OCI-LY7 (cell line): ENCODE measurements at regions not wholly inside any gene's neighbourhood (a gene's known extent, or its start where the extent isn't known, plus 50 kb on each side); places are given as distances from the start of the nearest gene placed in this dataset.

Source experiments
- BruUV-seq: library from RNA; stranded (reverse); fragments of 400-500 nt; replicated peaks from 2 replicates; lab custom pipeline; 2021; lab: Mats Ljungman, UMichigan
- CTCF ChIA-PET: fragments of 300-600 bp; sonication (Branson Sonifier 250); formaldehyde crosslinking; loops from one replicate; lab custom pipeline; 2022; ENCODE audit warnings: antibody characterized with exemption; ENCODE audit not compliant: unreplicated experiment; lab: Charles Lee
- POLR2A ChIA-PET: fragments of 300-600 bp; sonication (Branson Sonifier 250); formaldehyde crosslinking; loops from one replicate; lab custom pipeline; 2022; ENCODE audit warnings: antibody characterized with exemption; lab: Charles Lee
- DNase-seq: peaks from one replicate; pipeline ENCODE4 v3.0.0-alpha.2; 2015; ENCODE audit warnings: low spot score
- H2AFZ ChIP-seq: fragments of 200-600 bp; sonication (generic), shearing (Covaris generic); 2 replicates; pipeline ENCODE4 v1.6.1; 2014; ENCODE audit warnings: mild to moderate bottlenecking, antibody characterized with exemption, low read length, moderate library complexity
- H3K27ac ChIP-seq: fragments of 200-600 bp; sonication (generic); 2 replicates; pipeline ENCODE4 v1.5.1; 2014; ENCODE audit warnings: mixed run types, low read depth, mild to moderate bottlenecking, moderate library complexity, low read length, inconsistent platforms; ENCODE audit not compliant: poor library complexity, severe bottlenecking
- H3K36me3 ChIP-seq: fragments of 200-600 bp; sonication (generic); 2 replicates; pipeline ENCODE4 v1.6.1; 2014; ENCODE audit warnings: mild to moderate bottlenecking, antibody characterized with exemption, low read length, moderate library complexity, mixed read lengths; ENCODE audit not compliant: insufficient read depth
- H3K4me1 ChIP-seq: fragments of 200-600 bp; sonication (generic); 2 replicates; pipeline ENCODE4 v1.5.1; 2014; ENCODE audit warnings: mild to moderate bottlenecking, low read length; ENCODE audit not compliant: insufficient read depth, poor library complexity, severe bottlenecking
- H3K4me2 ChIP-seq: fragments of 200-600 bp; sonication (generic); 2 replicates; pipeline ENCODE4 v1.6.1; 2014; ENCODE audit warnings: mild to moderate bottlenecking, low read length
- H3K4me3 ChIP-seq: fragments of 200-600 bp; sonication (generic); 2 replicates; pipeline ENCODE4 v1.5.1; 2014; ENCODE audit warnings: mild to moderate bottlenecking, low read depth, low read length; ENCODE audit not compliant: poor library complexity, severe bottlenecking
- H3K79me2 ChIP-seq: fragments of 200-600 bp; sonication (generic); 2 replicates; pipeline ENCODE4 v1.6.1; 2016; ENCODE audit warnings: low read depth, mild to moderate bottlenecking, low read length, moderate library complexity, mixed read lengths; ENCODE audit not compliant: insufficient read depth
- H3K9me2 ChIP-seq: fragments of 200-600 bp; sonication (generic); 2 replicates; pipeline ENCODE4 v1.6.1; 2016; ENCODE audit warnings: mild to moderate bottlenecking, low read length, mixed read lengths; ENCODE audit not compliant: insufficient read depth
- H3K9me3 ChIP-seq: fragments of 200-600 bp; sonication (generic); 2 replicates; pipeline ENCODE4 v1.6.1; 2014; ENCODE audit warnings: mild to moderate bottlenecking, mixed run types, low read length, mixed read lengths
- H4K20me1 ChIP-seq: fragments of 200-600 bp; sonication (generic); 2 replicates; pipeline ENCODE4 v1.6.1; 2014; ENCODE audit warnings: mild to moderate bottlenecking, antibody characterized with exemption, low read length, moderate library complexity, mixed read lengths; ENCODE audit not compliant: insufficient read depth
- EZH2phosphoT487 ChIP-seq: fragments of 200-600 bp; sonication (generic); IDR thresholded peaks from 2 replicates; pipeline ENCODE4 v1.6.1; 2018; ENCODE audit warnings: low read depth, borderline replicate concordance, mild to moderate bottlenecking, mixed run types, antibody characterized with exemption, low read length, moderate library complexity, mixed read lengths
- intact Hi-C: fragments of 100-400 bp; cut with micrococcal nuclease; formaldehyde crosslinking; loops from one replicate; pipeline ENCODE4 v1.10.0; 2022; ENCODE audit not compliant: unreplicated experiment
- TF ChIP-seq, protein P1 (sequence below): fragments of 200-600 bp; sonication (generic); conservative IDR thresholded peaks from 2 replicates; pipeline ENCODE4 v1.5.1; 2014; ENCODE audit warnings: mild to moderate bottlenecking, antibody characterized with exemption, low read length, moderate library complexity, mixed read lengths

DNA sequence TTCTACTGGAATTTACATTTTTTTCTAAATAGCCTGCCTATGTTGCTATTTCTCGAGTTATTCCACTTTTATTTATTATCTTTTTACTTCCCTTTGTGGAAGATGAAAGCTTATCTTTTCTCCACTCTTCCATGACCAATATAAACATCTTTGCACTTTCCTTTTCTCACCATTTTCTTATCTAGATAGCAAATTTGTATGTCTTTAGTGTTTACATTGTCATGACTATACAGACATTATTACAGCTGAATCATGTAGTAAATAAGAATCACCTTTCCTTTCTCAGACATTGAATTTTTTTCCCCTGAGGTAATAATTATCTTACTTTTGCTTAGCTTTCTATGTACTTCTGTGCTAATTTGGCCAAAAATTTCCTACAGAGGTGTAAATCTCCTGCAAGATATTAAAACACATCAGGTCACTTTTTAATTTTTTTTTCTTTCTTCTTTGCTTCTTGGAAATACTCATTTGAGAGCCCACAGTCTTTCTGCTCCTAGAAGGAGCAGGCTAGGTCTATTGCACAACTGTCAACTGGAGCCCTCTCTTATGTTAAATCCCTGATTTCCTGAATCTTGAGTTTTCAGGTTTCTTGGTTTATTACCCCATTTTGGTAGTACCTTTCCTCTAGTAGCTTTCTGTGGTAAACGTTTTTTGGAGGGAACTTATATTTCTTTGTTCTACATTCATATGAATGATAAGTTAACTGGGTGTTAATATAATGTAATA lies 109.0 kb upstream of the ATP2B1 start:
- Histone ChIP-seq H3K79me2 (no peaks in the 10 kb centered on the region), H3K4me3 (no peak overlapping the region), H3K27ac (no peak overlapping the region), H3K9me2 (no peaks in the 10 kb centered on the region), H4K20me1 (no peaks in the 10 kb centered on the region), H3K4me2 (no peak overlapping the region), H2AFZ (no peak overlapping the region), H3K4me1 (peaks cover 9% of the 10 kb centered on the region), H3K36me3 (no peaks in the 10 kb centered on the region), H3K9me3 (0 out of 2 replicates have a peak, but pooled peaks cover 4% of the 10 kb centered on the region)
- TF ChIP-seq, protein P1, sequence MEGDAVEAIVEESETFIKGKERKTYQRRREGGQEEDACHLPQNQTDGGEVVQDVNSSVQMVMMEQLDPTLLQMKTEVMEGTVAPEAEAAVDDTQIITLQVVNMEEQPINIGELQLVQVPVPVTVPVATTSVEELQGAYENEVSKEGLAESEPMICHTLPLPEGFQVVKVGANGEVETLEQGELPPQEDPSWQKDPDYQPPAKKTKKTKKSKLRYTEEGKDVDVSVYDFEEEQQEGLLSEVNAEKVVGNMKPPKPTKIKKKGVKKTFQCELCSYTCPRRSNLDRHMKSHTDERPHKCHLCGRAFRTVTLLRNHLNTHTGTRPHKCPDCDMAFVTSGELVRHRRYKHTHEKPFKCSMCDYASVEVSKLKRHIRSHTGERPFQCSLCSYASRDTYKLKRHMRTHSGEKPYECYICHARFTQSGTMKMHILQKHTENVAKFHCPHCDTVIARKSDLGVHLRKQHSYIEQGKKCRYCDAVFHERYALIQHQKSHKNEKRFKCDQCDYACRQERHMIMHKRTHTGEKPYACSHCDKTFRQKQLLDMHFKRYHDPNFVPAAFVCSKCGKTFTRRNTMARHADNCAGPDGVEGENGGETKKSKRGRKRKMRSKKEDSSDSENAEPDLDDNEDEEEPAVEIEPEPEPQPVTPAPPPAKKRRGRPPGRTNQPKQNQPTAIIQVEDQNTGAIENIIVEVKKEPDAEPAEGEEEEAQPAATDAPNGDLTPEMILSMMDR, result no peak
- no peak for TF ChIP-seq EZH2phosphoT487
- no peak for DNase-seq
- POLR2A ChIA-PET, result interaction anchor here (0.6 to 2.8 kb wide), 9 partner anchors 12 to 197 kb away, joined by 3 to 10 read pairs (median 3); no protein-coding TSS in a partner anchor
- CTCF ChIA-PET, result no interaction called here
- intact Hi-C loops, result no loop called here
- BruUV-seq, result no TSS peak

- POLR2A ChIA-PET, result interaction anchor here (1.2 kb wide), 1 partner anchor 16 kb away, joined by 7 read pairs; no protein-coding TSS in a partner anchor
These were observed 106.6 kb upstream of the ATP2B1 start for GRCh38 chr12:89815225-89815624.

More at GRCh38 chr12:89815225-89815624, 106.6 kb upstream of the ATP2B1 start:
- no peak for DNase-seq
- TF ChIP-seq EZH2phosphoT487, result no peak
- TF ChIP-seq, protein P1, result no peak
- CTCF ChIA-PET, result no interaction called here
- Histone ChIP-seq H3K4me1 (no peaks in the 10 kb centered on the region), H3K4me3 (no peak overlapping the region), H3K9me3 (no peaks in the 10 kb centered on the region), H3K36me3 (no peaks in the 10 kb centered on the region), H4K20me1 (no peaks in the 10 kb centered on the region), H3K9me2 (no peaks in the 10 kb centered on the region), H2AFZ (no peak overlapping the region), H3K27ac (no peak overlapping the region), H3K4me2 (no peak overlapping the region), H3K79me2 (no peaks in the 10 kb centered on the region)
- BruUV-seq, result no TSS peak
- intact Hi-C loops, result no loop called here
